ENCODE measurements at regions not wholly inside any gene's neighbourhood (a gene's known extent, or its start where the extent isn't known, plus 50 kb on each side); places are given as distances from the start of the nearest gene placed in this dataset.

DNA sequence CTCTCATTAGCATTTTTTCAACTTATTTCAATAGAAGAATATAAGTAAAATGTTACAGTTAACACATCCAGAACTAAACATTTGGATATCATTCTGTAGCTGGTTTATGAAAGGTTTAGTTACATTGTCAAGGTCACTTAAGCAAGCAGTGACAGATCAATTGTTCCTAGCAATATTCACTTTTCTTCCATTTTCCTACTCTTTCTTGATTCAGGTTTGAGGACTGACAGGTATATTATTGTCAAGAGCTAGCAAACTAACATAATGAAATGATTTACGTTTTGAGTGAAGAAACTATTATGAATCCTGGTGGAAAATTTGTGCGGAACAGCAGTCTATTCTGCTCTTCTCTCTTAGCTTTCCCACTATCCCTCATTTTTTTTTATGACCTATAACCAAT, 220.4 kb upstream of the ADGRL4 start:
- H3K9me2 ChIP-seq (replicated peaks; ENCODE audit: insufficient read depth, low read length) = no peaks in the 10 kb centered on the region
- H3K27me3 ChIP-seq (ENCODE audit: low read length) = no peaks in the 10 kb centered on the region
- no peaks in the 10 kb centered on the region for H3K36me3 ChIP-seq (ENCODE audit: low read length)
- H3K4me3 ChIP-seq (ENCODE audit: insufficient read depth, low read length, poor library complexity, severe bottlenecking) = no peak overlapping the region
- no peak overlapping the region for H3K27ac ChIP-seq (ENCODE audit: low read depth, low read length)
- no peak overlapping the region for H3K4me2 ChIP-seq (ENCODE audit: low read depth, low read length, poor library complexity, severe bottlenecking)
- no peak overlapping the region for H3K9ac ChIP-seq (ENCODE audit: low read length)
- no peaks in the 10 kb centered on the region for H3K9me3 ChIP-seq (ENCODE audit: insufficient read depth, low read length)
- H3F3A ChIP-seq (ENCODE audit: insufficient read depth) = no peaks in the 10 kb centered on the region
- no peaks in the 10 kb centered on the region for H4K20me1 ChIP-seq (ENCODE audit: low read depth, low read length)
- no peak overlapping the region for H2AFZ ChIP-seq (ENCODE audit: low read depth, low read length, severe bottlenecking)
- TF ChIP-seq, protein P1, sequence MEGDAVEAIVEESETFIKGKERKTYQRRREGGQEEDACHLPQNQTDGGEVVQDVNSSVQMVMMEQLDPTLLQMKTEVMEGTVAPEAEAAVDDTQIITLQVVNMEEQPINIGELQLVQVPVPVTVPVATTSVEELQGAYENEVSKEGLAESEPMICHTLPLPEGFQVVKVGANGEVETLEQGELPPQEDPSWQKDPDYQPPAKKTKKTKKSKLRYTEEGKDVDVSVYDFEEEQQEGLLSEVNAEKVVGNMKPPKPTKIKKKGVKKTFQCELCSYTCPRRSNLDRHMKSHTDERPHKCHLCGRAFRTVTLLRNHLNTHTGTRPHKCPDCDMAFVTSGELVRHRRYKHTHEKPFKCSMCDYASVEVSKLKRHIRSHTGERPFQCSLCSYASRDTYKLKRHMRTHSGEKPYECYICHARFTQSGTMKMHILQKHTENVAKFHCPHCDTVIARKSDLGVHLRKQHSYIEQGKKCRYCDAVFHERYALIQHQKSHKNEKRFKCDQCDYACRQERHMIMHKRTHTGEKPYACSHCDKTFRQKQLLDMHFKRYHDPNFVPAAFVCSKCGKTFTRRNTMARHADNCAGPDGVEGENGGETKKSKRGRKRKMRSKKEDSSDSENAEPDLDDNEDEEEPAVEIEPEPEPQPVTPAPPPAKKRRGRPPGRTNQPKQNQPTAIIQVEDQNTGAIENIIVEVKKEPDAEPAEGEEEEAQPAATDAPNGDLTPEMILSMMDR (IDR thresholded peaks at IDR 0.05; ENCODE audit: insufficient read depth, low read length, poor library complexity, severe bottlenecking) = no peak
- no peak for TF ChIP-seq EZH2phosphoT487 (conservative IDR thresholded peaks at IDR 0.05; ENCODE audit: low read length)
- H3K79me2 ChIP-seq (ENCODE audit: insufficient read depth, low read length) = no peaks in the 10 kb centered on the region

DNA sequence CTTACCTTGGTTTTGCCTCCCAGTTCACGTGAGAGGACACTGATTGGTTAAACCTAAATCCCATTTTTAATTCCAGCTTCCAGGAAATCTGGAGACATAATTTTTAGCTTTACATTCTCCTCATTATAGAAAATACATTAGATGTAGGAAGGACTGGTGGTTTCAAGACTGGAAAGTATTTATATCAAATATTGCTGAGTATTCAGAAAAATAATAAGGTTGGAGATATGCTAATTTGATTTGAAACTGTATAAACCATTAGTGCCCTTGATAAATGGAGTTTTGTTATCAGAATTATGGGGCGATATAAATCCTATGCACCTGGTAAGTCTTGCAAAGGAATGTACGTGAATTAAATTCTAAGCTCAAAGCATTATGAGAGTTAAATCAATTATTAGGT, 218.0 kb upstream of the ADGRL4 start:
- Histone ChIP-seq H3K9me3 (ENCODE audit: insufficient read depth, low read length) (peaks cover 5% of the 10 kb centered on the region), H3K36me3 (ENCODE audit: low read length) (no peaks in the 10 kb centered on the region), H4K20me1 (ENCODE audit: low read depth, low read length) (no peaks in the 10 kb centered on the region), H3K79me2 (ENCODE audit: insufficient read depth, low read length) (no peaks in the 10 kb centered on the region), H2AFZ (ENCODE audit: low read depth, low read length, severe bottlenecking) (no peak overlapping the region), H3K9ac (ENCODE audit: low read length) (no peak overlapping the region), H3K27me3 (ENCODE audit: low read length) (no peaks in the 10 kb centered on the region), H3F3A (ENCODE audit: insufficient read depth) (no peaks in the 10 kb centered on the region), H3K4me2 (ENCODE audit: low read depth, low read length, poor library complexity, severe bottlenecking) (no peak overlapping the region), H3K9me2 (replicated peaks; ENCODE audit: insufficient read depth, low read length) (no peaks in the 10 kb centered on the region), H3K4me3 (ENCODE audit: insufficient read depth, low read length, poor library complexity, severe bottlenecking) (no peak overlapping the region), H3K27ac (ENCODE audit: low read depth, low read length) (no peak overlapping the region)
- TF ChIP-seq, protein P1 (IDR thresholded peaks at IDR 0.05; ENCODE audit: insufficient read depth, low read length, poor library complexity, severe bottlenecking) = no peak
- TF ChIP-seq EZH2phosphoT487 (conservative IDR thresholded peaks at IDR 0.05; ENCODE audit: low read length) = no peak

DNA sequence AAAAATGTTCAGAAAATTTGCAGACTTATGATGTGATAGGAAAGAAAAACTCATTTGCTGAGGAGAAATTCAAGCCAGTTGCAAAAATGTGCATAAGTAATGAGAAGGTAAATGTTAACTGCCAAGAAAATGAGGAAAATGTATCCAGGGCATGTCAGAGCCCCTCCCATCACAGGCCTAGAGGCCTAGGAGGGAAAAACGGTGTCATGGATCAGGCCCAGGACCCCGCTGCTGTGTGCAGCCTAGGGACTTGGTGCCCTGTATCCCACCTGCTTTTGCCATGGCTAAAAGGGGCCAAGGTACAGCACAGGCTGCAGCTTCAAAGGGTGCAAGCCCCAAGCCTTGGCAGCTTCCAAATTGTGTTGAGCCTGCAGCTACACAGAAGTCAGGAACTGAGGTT, 214.0 kb upstream of the ADGRL4 start:
- H4K20me1 ChIP-seq (ENCODE audit: low read depth, low read length) = no peaks in the 10 kb centered on the region
- H3F3A ChIP-seq (ENCODE audit: insufficient read depth) = no peaks in the 10 kb centered on the region

More for the DNA sequence above, 214.0 kb upstream of the ADGRL4 start:
- H3K9me2 ChIP-seq (replicated peaks; ENCODE audit: insufficient read depth, low read length) = no peaks in the 10 kb centered on the region
- H3K27ac ChIP-seq (ENCODE audit: low read depth, low read length) = no peak overlapping the region
- H2AFZ ChIP-seq (ENCODE audit: low read depth, low read length, severe bottlenecking) = no peak overlapping the region
- H3K4me2 ChIP-seq (ENCODE audit: low read depth, low read length, poor library complexity, severe bottlenecking) = no peak overlapping the region
- peaks cover 5% of the 10 kb centered on the region for H3K9me3 ChIP-seq (ENCODE audit: insufficient read depth, low read length)
- TF ChIP-seq EZH2phosphoT487 (conservative IDR thresholded peaks at IDR 0.05; ENCODE audit: low read length) = no peak
- TF ChIP-seq, protein P1 (IDR thresholded peaks at IDR 0.05; ENCODE audit: insufficient read depth, low read length, poor library complexity, severe bottlenecking) = no peak
- no peaks in the 10 kb centered on the region for H3K27me3 ChIP-seq (ENCODE audit: low read length)
- no peaks in the 10 kb centered on the region for H3K36me3 ChIP-seq (ENCODE audit: low read length)
- H3K79me2 ChIP-seq (ENCODE audit: insufficient read depth, low read length) = no peaks in the 10 kb centered on the region
- H3K4me3 ChIP-seq (ENCODE audit: insufficient read depth, low read length, poor library complexity, severe bottlenecking) = no peak overlapping the region
- H3K9ac ChIP-seq (ENCODE audit: low read length) = no peak overlapping the region

Data from SU-DHL-6 (cell line).